Uterus (tissue), 2 donors: ENCODE measurements at regions not wholly inside any gene's neighbourhood (a gene's known extent, or its start where the extent isn't known, plus 50 kb on each side); places are given as distances from the start of the nearest gene placed in this dataset.

Source experiments
- POLR2A ChIP-seq, 2 donors: fragments of 450-650 bp; IDR thresholded peaks; one replicate each; pipeline ENCODE4 v1.6.1; 2016; ENCODE audit warnings: antibody characterized with exemption in 2 of 2, mild to moderate bottlenecking in 1 of 2, moderate library complexity in 1 of 2
- TF ChIP-seq, protein P1 (sequence below), 4 experiments: fragments of 200-600 bp in 2 of 4; fragments of 450-650 bp in 2 of 4; sonication (generic) in 2 of 4; IDR thresholded peaks; one replicate each; pipeline ENCODE4 v1.5.1; 2016 to 2019; ENCODE audit warnings: antibody characterized with exemption in 4 of 4, mild to moderate bottlenecking in 2 of 4, moderate library complexity in 1 of 4

DNA sequence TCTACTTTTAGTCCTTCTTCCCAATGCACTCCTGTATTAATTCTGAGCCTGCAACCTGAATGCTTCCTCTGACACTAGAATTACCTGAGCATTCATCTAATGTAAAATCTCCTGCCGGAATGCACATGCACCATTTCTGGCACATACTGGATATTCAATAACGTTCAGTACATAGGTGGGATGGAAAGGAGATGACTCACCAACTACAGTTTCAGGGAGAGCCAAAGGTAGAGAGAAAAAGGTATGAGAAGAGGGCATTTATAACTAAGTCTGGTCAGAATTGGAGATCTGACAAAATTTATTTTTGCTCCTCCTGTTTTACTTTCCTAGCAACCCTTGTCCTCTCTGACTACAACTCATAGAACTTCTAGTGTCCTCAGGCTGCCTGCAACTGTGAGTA is 1954.1 kb upstream of the CELF4 start:
- TF ChIP-seq, protein P1, sequence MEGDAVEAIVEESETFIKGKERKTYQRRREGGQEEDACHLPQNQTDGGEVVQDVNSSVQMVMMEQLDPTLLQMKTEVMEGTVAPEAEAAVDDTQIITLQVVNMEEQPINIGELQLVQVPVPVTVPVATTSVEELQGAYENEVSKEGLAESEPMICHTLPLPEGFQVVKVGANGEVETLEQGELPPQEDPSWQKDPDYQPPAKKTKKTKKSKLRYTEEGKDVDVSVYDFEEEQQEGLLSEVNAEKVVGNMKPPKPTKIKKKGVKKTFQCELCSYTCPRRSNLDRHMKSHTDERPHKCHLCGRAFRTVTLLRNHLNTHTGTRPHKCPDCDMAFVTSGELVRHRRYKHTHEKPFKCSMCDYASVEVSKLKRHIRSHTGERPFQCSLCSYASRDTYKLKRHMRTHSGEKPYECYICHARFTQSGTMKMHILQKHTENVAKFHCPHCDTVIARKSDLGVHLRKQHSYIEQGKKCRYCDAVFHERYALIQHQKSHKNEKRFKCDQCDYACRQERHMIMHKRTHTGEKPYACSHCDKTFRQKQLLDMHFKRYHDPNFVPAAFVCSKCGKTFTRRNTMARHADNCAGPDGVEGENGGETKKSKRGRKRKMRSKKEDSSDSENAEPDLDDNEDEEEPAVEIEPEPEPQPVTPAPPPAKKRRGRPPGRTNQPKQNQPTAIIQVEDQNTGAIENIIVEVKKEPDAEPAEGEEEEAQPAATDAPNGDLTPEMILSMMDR (IDR thresholded peaks at IDR 0.05) = no peak
- TF ChIP-seq POLR2A (IDR thresholded peaks at IDR 0.05) = no peak
